ENCODE measurements at regions not wholly inside any gene's neighbourhood (a gene's known extent, or its start where the extent isn't known, plus 50 kb on each side); places are given as distances from the start of the nearest gene placed in this dataset.

DNA sequence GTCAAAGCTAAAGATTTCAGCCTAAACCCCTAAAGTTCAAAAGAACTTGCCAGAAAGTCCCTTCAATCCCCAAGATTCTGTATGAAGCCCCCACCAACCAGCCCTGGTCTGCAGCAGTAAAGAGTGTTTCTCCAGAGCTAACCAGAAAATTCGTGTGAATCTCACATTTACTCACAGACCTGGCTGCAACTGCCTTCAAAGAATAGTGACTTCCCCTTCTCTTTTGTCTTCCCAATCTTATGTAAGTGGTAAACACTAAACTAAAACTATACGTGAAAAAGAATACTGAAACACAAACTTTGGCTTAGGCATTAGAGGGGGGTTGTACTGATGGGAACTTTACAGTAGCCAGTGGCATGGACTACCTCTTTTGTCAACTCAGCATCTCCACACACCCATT is 50.6 kb upstream of the SETBP1 start:
- no peak for DNase-seq (ENCODE audit: low read depth in 2 of 2)

Data from activated CD8-positive, alpha-beta memory T cell treated with anti-CD3 and anti-CD28 coated beads for 4 hours (primary cell).